ENCODE measurements at regions not wholly inside any gene's neighbourhood (a gene's known extent, or its start where the extent isn't known, plus 50 kb on each side); places are given as distances from the start of the nearest gene placed in this dataset.

DNA sequence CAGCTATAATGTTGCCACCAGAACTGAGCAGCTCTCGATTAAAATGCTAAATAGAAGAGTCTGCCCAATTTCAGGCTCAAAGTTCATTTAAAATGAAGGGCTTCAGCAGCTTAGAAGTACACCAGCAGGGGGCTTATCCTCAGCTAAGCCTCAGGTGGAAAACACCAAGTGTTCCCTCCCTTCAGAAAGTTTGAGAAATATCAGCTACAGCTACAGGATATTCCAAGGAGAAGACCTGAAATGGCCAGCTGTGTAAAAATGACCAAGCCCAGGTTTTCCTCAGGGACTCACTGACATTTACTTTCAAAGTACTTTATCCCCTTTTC is 395.4 kb downstream of the DTWD2 start:
- no peak for TF ChIP-seq EP300 (conservative IDR thresholded peaks at IDR 0.05; ENCODE audit: poor library complexity, severe bottlenecking)
- TF ChIP-seq, protein P1, sequence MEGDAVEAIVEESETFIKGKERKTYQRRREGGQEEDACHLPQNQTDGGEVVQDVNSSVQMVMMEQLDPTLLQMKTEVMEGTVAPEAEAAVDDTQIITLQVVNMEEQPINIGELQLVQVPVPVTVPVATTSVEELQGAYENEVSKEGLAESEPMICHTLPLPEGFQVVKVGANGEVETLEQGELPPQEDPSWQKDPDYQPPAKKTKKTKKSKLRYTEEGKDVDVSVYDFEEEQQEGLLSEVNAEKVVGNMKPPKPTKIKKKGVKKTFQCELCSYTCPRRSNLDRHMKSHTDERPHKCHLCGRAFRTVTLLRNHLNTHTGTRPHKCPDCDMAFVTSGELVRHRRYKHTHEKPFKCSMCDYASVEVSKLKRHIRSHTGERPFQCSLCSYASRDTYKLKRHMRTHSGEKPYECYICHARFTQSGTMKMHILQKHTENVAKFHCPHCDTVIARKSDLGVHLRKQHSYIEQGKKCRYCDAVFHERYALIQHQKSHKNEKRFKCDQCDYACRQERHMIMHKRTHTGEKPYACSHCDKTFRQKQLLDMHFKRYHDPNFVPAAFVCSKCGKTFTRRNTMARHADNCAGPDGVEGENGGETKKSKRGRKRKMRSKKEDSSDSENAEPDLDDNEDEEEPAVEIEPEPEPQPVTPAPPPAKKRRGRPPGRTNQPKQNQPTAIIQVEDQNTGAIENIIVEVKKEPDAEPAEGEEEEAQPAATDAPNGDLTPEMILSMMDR (IDR thresholded peaks at IDR 0.05; ENCODE audit: poor library complexity, severe bottlenecking), result no peak
- no peak for TF ChIP-seq POLR2AphosphoS5 (IDR thresholded peaks at IDR 0.05)
- no peak for TF ChIP-seq MXI1 (conservative IDR thresholded peaks at IDR 0.05; ENCODE audit: poor library complexity, severe bottlenecking)
- TF ChIP-seq SMC3 (conservative IDR thresholded peaks at IDR 0.05; ENCODE audit: poor library complexity), result no peak
- no peak for TF ChIP-seq EZH2 (IDR thresholded peaks at IDR 0.05; ENCODE audit: borderline replicate concordance, insufficient read depth, low read length, poor library complexity, severe bottlenecking)
- TF ChIP-seq, protein P2, sequence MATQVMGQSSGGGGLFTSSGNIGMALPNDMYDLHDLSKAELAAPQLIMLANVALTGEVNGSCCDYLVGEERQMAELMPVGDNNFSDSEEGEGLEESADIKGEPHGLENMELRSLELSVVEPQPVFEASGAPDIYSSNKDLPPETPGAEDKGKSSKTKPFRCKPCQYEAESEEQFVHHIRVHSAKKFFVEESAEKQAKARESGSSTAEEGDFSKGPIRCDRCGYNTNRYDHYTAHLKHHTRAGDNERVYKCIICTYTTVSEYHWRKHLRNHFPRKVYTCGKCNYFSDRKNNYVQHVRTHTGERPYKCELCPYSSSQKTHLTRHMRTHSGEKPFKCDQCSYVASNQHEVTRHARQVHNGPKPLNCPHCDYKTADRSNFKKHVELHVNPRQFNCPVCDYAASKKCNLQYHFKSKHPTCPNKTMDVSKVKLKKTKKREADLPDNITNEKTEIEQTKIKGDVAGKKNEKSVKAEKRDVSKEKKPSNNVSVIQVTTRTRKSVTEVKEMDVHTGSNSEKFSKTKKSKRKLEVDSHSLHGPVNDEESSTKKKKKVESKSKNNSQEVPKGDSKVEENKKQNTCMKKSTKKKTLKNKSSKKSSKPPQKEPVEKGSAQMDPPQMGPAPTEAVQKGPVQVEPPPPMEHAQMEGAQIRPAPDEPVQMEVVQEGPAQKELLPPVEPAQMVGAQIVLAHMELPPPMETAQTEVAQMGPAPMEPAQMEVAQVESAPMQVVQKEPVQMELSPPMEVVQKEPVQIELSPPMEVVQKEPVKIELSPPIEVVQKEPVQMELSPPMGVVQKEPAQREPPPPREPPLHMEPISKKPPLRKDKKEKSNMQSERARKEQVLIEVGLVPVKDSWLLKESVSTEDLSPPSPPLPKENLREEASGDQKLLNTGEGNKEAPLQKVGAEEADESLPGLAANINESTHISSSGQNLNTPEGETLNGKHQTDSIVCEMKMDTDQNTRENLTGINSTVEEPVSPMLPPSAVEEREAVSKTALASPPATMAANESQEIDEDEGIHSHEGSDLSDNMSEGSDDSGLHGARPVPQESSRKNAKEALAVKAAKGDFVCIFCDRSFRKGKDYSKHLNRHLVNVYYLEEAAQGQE (IDR thresholded peaks at IDR 0.05; ENCODE audit: borderline replicate concordance), result no peak
